ENCODE measurements at regions not wholly inside any gene's neighbourhood (a gene's known extent, or its start where the extent isn't known, plus 50 kb on each side); places are given as distances from the start of the nearest gene placed in this dataset.
A peak's percentile ranks its signal among the peaks of the same experiment; 100 is the strongest.

DNA sequence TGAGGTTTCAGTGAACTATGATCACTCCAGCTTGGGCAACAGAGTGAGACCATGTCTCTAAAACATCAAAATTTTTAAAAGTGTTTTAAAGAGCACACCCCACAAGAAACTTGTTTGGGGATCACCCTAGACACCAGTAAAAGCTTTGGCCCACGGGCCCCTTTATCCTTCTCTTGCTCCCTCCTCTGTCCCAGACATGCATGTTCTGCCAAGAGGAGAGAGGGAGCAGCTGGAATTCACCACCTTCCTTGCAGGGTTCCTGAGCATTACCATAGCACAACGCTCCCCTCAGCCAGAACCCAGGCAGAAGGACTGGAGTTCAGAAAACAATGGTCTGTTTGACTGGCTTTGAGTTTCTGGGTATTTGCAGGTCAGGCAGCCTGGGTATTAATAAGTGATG is 214.3 kb upstream of the CDH5 start:
- no peak for DNase-seq (ENCODE audit: low spot score)
- no peak for ATAC-seq

DNA sequence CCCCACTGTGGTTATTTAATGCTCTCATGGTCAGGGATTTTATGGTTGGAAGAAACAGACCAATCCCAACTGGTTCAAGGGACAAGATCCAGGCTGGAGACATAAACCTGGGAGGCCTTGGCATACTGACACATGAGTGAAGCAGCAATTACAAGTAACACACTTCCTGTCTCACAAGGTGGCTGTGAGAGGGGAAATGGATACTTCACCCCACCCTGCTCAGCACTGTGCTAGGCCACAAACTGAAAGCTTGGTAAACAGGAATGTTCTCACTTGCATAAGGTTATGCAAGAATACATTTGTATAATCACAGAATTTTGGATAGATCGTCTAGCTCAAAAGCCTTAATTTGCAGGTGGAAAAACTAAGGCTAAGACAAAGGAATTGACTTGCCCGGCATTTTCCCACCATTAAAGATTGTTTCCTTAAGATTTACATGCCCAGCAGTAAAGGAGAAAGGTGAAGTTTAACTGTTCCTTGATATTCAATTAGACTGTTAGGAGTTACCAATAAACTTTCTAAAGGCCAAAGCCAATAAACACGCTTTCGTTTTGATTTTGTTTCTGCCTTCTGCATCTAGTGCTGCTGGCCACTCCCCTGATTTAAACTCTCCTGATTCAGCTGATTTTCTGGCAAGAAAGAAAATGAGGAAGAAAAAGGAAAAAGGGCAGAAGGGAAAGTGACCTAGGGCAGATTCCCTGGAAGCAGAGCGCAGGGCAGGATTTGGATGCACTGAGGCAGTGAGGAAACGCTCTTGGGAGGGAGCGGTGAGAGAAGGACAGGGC is 215.6 kb upstream of the CDH5 start:
- peak; percentile 42 for ATAC-seq

DNA sequence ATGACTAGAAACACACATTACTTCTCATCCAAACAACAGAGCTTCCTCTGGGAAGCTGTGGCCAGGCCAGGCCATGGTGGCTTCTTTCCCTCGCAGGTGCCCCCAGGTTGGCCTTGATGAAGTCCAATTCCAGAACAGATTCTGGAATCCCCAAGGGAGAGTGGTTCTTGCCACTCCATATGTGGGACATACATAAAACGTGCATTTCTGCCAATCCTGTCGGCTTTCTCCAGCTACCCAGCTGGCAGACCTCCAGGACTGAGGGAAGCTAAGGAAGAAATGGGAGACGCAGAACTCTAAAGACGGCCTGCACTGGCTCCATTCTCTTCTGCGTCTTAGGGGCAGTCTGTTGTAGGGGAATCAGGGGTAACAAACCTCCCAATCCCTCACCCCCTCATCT is 219.2 kb upstream of the CDH5 start:
- no peak for ATAC-seq
- DNase-seq (ENCODE audit: low spot score), result no peak

More for the DNA sequence above, 215.6 kb upstream of the CDH5 start:
- no peak for DNase-seq (ENCODE audit: low spot score)

DNA sequence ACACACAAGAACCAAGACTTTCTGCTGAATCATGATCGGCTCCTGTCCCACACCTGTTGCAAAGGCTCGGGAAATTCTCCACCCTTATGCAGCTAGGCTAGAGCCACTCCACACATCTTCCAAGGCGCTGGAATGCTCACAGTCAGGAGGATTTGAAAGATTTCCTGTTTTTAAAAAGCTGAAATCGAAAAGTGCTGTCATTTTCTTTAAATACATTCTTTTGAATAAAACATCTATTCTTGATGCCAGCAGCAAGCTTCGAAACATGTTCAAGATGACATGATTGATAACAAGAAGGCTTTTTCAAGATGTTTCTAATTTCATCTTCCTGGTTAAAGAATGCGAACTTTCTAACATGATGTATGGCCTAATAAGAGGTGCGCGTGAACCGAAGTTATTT is 219.7 kb upstream of the CDH5 start:
- ATAC-seq (no peak), DNase-seq (ENCODE audit: low spot score) (no peak)

DNA sequence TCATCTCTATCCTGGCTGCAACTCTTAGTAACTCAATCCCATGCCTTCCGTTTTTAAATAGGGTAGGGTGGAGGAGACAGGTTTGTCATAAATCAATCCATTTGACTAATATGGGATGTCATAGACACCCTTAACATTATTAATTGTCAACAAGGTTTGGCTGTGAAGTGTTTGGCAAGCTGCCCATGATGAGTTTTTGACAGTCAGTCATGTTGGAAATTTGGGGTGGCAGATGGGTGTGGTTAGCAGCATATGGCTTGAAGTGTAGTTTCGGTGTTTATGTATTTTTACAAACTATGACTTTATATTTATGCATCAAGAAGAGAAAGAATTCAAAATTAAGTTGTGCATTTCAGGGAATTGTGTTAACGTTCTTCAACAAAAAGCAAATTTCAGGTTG is 221.8 kb upstream of the CDH5 start:
- no peak for DNase-seq (ENCODE audit: low spot score)
- ATAC-seq, result no peak

DNA sequence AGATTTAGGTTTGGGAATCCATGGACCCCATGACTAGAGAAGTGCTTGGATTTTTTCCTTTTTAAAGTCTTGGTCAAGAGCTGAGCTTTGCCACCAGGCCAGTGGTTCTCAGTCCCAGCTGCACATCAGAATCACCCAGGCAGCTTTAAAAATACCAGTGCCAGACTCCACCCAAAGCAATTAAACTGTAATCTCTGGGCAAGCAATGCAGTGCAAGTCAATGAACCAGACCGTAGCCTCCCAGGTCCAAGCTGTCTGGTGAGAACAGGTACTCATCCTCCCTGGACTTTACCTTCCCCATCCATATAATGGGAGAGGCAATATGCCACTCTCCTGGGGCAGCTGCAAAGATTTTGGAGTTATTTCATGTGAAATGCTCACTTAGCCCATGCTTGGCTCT is 223.1 kb upstream of the CDH5 start:
- DNase-seq (ENCODE audit: low spot score) (no peak), ATAC-seq (no peak)

DNA sequence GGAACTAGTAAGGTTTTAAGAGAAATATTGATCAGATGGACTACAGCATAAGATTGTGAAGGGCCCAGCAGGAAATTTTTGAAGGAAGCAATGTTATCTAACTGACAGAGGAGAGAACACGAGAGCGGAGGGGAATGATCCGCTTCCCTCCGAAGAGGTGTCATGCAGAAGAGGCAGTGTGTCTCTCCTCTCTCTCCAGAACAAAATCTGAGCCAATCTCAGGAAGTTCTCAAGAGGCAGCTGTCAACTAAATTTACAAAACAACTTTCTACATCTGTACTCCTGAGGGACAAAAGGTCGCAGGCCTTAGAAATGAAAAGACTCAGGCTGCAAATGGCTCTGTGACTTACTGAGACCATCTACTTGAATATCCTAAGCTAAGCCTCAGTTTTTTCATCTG is 224.6 kb upstream of the CDH5 start:
- ATAC-seq (no peak), DNase-seq (ENCODE audit: low spot score) (no peak)

DNA sequence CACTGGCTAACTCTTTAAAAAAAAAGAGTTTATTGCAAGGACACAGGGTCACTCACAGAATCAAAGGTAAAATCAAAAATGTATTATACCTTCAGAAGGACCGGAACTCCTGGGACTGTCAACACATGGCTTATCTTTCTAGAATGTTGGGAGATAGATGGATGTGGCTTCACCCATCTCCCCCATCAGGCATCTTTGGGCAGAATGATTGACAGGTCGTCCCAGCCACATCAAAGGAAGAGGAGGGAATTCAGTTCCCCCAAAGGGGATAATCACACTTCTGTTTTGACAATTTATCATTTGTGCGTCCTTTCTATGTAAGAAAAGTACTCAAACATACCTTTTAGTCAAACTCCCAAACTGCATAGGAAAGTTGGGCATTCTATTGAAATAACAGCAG is 228.6 kb upstream of the CDH5 start:
- no peak for ATAC-seq
- no peak for DNase-seq (ENCODE audit: low spot score)

DNA sequence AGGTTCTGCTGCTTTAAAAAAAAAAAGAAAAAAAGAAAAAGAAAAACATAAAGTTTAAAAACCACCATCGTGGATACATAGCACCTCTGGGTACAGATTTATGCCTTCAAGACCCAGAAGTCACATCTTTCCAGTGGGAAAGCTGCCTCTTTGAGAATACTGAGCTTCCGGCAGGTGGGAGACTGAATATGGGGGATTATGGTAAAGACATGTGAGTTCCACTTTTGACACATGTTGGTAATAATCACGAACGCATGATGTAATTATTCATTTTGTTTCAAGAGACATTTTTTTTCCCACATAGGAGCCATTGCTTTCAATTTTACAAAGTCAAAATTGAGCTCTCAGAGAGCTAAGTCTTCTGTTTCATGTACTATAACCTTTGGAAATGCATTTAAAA is 229.7 kb upstream of the CDH5 start:
- ATAC-seq, result no peak
- no peak for DNase-seq (ENCODE audit: low spot score)

DNA sequence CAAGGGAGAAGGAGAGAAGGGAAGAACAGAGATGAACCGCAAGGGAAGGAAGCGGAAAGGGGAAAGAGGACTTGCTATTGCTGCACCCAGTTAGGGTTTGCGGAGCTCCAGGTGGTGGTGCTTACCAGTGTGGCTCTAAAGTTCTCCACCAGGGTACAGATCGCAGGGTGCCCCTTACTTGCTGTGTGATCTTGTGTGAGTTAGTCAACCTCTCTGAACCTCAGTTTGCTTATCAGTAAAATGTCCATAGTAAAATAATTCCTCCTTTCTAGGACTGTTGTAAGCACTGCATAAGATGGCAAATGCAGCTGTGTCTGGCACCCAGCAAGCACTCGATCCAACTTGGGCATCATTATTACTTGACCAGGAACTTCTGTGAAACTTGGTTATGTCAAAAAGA is 230.7 kb upstream of the CDH5 start:
- DNase-seq (ENCODE audit: low spot score) (no peak), ATAC-seq (no peak)

DNA sequence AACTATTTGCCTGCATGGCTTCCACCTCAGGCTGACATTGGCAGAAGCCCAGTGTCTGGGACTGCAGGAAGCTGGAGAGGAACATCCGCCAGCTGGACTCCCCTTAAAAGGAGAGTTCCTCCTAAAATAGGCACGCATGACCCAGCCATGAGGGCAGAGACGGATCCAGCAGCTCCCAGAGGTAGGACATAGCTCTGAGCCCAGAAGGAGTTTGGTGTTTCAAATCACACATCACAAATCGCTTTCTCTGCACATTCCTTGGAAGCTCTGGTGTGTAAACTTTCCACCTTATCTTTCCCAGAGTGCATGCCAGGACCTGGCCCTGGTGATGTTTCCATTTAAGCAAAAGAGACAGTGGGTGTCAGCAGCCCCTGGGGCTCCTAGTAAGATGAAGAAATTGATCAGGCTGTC is 231.1 kb upstream of the CDH5 start:
- DNase-seq (ENCODE audit: low spot score), result no peak
- peak; percentile 50 for ATAC-seq

DNA sequence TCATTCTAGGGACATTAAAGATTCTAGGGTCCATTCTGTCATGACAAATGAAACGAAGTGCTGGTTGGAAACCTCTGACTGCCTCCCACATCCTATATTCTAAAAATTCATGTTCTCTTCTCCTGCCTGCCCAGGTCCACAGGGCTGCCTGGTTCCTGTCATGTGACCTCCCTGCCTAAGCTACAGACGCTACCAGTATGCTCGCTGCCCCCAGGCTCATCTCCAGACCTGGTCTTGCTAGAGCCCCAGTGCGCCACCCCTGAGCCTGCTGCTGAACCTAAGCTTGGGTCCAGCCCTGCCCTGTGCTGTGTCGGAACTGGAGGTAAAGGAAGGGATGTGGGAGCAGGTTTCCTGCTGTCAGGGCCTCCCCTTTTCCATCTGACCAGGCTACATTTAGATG is 231.6 kb upstream of the CDH5 start:
- no peak for ATAC-seq
- DNase-seq (ENCODE audit: low spot score), result no peak

DNA sequence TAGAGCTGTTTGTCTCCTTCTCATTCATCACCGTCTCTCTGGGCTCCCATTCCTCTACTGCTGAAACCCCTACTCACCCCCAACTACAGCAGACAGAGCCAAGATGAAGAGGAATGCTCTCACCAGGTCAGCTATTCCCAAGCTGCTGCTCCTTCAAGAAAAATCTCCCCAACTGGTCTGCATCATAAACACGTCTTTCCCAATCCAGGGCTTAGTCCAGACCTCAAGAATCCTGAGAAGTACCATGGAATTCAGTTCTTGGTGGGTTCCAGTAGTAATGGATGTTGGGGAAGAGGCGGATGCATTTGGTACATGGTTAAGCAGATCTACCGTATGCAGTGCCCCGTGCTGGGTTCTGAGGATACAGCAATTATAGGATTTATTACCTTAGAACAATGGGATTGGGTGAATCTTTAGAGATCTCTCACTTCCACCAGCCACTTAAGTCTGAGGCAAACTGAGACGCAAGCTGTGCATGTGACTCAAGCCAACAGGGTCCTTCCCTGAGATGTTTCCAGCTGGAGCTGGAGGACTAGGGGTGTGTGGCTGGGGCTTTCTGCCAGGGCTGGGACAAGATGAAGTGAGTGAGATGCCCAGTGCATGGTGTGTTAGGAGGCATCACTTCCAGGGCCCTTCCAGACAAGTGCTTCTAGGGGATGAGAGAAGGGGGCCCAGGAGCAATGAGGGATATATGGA is 232.7 kb upstream of the CDH5 start:
- ATAC-seq, result no peak
- DNase-seq (ENCODE audit: low spot score), result no peak

DNA sequence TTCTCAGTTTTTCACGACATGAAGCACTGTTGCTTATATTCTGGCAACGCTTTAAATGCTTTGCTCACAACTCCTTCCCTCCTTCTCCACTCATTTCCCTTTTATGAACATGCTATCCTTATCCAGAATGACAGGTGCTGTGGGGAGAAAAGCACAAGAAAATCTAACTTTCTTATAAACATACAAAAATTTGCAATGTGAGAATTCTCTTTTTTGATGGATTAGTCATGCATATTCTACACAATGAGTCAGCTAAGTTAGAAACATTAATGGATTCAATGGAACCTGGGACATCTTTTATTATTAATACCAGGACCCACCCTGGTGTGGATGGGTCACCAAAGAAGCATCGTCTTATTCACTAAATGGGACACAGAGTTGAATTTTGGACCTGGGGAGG is 234.6 kb upstream of the CDH5 start:
- no peak for DNase-seq (ENCODE audit: low spot score)
- ATAC-seq, result no peak

DNA sequence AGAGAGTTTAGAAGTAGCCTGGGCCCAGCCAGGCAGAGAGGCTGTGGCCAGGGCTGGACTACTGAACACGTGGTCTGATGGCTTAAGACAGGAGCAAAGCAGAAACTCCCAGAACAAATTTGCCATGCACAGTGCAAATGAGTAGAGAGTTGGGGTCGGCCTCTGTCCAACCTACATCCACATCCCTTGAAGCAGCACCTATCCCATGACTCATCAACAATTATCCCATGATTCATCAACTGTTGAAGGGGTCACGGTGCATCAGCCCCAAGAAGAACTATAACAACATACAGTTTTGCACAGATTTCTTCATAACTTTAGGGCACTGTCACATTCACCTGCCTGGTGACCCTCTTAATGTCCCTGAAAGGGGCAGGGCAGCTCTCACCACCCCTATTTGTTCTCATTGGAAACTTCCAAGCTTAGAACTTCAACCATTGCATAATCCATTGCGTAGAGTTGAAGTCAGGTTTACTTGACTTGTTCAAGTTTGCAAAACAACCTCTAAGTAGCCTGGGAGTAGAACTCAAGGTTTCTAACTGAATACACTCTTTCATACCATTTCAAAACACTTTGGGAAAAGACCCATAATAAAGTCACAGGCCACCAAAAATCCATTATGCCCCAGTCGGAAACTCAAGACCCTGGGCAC is 235.2 kb upstream of the CDH5 start:
- ATAC-seq, result no peak
- no peak for DNase-seq (ENCODE audit: low spot score)

DNA sequence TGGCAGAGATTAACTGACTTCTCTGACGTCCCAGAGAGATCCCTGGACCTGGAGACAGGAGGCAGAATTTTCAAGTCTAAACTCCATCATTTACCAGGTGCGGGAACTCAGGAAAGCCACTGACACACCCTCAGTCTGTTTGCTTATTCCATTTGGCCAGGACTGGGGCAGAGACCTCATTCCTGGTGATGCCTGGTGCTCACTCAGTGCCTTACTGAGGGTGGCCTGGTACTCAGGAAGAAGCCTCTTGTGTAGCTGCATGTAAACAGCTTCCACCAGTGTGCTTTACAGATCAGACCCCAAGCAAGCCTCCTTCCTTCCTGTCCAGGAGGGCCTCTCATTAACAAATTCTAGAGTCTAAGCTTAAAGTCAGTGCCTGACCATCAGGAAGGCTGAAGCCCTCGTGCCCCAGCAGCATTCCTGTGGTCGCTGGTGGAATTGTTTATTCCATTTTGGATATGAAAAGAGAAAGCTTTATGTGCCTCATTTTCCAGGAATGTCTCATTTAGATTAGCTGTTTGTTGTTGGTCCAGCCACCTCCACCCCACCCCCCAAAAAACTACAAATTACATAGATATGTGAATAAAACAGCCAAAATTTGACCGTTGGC is 236.1 kb upstream of the CDH5 start:
- no peak for ATAC-seq
- DNase-seq (ENCODE audit: low spot score), result no peak

DNA sequence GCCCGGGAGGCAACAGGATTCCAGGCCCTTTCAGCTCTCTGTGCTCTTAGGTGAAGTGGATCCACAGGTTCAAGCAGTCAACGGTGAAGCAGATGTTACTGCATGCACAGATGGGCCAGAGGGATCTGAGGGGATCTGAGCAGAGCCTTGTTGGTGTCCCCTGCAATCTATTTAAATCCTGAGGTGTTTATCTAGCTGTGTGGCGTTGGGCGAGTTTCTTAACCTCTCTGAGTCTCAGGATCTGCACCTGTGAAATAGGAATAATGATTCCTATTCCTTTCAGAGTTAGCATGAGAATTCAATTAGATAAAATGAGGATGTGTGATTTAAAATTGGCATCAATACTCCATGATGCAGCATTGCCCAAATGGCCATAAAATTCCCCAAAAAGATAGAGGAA is 237.3 kb upstream of the CDH5 start:
- ATAC-seq (no peak), DNase-seq (ENCODE audit: low spot score) (no peak)

DNA sequence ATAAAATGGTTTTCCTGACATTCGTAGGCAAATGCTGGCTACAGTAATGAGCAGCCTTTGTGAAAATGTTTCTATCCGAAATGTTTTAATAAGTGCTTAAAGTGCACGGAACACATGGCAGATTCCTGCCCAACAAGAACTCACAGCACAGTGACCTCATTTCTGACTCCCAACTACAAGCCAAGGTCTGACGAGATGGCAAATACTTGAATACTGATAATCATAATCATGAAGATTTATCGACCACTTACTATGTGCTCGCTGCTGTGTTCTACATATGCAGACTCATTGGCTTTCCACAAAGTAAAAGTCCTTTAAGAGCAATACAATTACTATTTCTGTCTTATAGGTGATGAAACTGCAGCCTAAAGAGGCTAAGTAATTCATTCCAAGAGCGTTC is 238.1 kb upstream of the CDH5 start:
- DNase-seq (ENCODE audit: low spot score) (no peak), ATAC-seq (no peak)

DNA sequence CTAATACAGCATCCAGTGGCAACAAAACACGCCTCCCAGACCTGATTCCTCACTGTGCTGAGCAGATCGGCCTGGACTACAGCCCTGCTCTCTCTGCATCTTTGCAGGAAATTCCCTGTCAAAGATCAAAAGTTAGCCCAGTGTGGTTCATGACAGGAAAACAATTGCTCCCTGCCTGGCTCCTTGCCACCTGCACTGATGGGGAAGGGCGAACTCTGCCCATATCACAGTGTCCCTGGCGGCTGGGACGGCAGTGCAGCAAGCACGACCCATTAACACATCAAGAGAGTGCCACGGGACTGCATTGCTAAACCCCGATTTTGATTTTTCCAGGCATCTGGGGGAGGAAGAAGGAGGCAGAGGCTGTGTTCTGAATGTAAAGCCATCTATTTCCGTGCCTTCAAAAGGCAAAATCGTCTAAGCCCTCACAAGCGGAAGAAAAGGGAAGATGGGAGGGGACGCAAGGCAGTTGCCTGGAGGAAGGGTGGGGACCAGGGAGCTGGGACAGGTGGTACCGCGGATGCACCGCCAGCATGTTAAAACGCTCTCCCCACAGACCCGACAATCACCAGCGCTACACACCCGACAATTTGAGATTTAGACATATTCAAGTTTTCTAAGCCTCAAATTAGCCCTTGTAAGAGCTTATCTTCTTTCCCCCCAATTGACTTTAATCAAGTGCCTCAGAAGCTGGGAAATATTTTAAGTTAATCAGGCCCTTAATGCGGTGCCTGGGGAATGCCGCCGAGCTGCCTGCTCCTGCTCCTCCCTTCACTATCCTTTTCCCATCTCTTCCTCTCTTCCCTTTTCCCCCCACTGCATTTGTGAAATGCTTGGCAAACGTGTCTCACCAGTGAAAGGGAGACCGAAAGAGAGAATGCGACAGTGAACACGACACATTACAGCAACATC is 238.8 kb upstream of the CDH5 start:
- DNase-seq (ENCODE audit: low spot score) (peak; percentile 47), ATAC-seq (peak; percentile 51)

DNA sequence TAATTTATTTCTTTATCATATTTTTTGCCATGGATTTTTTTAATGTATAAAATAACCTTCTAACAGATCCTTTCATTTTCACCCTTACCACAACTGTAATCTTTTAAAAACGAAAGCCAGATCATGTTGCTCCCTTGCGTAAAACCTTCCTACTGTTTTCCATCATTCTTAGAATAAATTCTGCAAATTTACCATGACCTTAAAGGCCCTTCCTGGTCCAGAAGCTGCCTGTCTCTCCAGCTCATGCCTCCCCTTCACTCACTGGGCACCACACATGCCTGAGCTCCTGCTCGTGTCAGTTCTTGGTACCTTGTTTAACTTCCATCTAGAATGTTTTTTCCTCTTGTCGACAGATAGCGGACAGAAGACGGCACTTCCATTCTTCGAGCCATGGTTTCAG is 245.0 kb upstream of the CDH5 start:
- no peak for DNase-seq (ENCODE audit: low spot score)
- ATAC-seq, result no peak

DNA sequence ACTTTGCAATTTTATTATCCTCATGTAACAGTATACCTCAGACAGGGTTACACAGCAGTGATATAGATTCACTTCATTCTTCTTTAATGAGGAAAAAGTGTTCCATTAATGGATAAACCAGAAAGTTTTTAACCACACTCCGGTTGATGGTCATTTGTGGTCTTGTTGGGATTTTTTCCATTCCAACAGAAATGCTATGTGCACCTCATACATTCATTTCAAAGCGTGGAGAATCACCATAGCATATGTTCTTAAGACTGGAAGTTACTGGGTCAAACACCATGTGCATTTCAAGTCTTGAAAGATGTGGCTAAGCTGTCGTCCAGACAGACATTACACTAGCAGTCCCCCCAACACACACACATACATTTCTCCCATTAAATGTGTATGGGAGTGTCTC is 245.8 kb upstream of the CDH5 start:
- ATAC-seq, result no peak

More for the DNA sequence above, 245.8 kb upstream of the CDH5 start:
- DNase-seq (ENCODE audit: low spot score), result no peak

Data from left lobe of liver (tissue), 2 donors.